ENCODE measurements at regions not wholly inside any gene's neighbourhood (a gene's known extent, or its start where the extent isn't known, plus 50 kb on each side); places are given as distances from the start of the nearest gene placed in this dataset.

DNA sequence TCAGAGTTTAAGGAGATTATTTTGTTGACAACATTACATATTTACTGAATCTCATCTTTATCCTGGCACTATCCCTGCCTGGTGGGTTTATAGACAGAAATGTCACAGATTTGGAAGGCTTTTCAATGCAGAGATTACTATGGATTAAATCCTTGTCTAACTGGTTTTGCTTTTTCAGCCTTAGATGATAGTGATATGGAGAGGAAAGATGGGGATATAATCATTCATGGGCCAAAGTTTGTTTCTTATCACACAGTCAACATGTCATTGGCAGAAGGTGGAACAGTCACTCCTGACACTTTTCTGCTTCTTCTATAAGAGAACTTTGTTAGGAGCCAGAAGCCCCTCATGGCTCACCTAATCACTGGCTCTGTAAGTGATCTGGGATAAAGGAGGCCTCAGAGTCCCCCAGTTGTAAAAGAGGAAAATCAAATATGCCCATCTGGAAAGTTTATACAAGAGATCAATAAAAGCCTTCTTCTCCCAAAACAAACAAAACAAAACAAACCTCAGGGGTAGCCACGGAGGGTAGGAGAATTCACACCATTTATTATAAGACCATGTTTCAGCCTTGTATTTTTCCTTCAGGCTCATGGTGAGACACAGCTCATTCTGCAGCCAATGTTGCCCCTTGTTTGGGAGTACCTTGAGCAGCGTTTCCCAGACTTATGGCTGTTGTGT, 101.2 kb downstream of the PCSK1 start:
- TF ChIP-seq BCL11A (tag by site-specific recombination; IDR thresholded peaks at IDR 0.05; ENCODE audit: low read depth), result no peak
- TF ChIP-seq, protein P1, sequence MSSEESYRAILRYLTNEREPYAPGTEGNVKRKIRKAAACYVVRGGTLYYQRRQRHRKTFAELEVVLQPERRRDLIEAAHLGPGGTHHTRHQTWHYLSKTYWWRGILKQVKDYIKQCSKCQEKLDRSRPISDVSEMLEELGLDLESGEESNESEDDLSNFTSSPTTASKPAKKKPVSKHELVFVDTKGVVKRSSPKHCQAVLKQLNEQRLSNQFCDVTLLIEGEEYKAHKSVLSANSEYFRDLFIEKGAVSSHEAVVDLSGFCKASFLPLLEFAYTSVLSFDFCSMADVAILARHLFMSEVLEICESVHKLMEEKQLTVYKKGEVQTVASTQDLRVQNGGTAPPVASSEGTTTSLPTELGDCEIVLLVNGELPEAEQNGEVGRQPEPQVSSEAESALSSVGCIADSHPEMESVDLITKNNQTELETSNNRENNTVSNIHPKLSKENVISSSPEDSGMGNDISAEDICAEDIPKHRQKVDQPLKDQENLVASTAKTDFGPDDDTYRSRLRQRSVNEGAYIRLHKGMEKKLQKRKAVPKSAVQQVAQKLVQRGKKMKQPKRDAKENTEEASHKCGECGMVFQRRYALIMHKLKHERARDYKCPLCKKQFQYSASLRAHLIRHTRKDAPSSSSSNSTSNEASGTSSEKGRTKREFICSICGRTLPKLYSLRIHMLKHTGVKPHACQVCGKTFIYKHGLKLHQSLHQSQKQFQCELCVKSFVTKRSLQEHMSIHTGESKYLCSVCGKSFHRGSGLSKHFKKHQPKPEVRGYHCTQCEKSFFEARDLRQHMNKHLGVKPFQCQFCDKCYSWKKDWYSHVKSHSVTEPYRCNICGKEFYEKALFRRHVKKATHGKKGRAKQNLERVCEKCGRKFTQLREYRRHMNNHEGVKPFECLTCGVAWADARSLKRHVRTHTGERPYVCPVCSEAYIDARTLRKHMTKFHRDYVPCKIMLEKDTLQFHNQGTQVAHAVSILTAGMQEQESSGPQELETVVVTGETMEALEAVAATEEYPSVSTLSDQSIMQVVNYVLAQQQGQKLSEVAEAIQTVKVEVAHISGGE (tag by site-specific recombination; conservative IDR thresholded peaks at IDR 0.05; ENCODE audit: low read depth), result no peak
- no peak for TF ChIP-seq SP7 (tag by site-specific recombination; IDR thresholded peaks at IDR 0.05)
- TF ChIP-seq, protein P2, sequence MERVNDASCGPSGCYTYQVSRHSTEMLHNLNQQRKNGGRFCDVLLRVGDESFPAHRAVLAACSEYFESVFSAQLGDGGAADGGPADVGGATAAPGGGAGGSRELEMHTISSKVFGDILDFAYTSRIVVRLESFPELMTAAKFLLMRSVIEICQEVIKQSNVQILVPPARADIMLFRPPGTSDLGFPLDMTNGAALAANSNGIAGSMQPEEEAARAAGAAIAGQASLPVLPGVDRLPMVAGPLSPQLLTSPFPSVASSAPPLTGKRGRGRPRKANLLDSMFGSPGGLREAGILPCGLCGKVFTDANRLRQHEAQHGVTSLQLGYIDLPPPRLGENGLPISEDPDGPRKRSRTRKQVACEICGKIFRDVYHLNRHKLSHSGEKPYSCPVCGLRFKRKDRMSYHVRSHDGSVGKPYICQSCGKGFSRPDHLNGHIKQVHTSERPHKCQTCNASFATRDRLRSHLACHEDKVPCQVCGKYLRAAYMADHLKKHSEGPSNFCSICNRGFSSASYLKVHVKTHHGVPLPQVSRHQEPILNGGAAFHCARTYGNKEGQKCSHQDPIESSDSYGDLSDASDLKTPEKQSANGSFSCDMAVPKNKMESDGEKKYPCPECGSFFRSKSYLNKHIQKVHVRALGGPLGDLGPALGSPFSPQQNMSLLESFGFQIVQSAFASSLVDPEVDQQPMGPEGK (tag by site-specific recombination; IDR thresholded peaks at IDR 0.05), result no peak
- no peak for TF ChIP-seq ZNF221 (tag by site-specific recombination; IDR thresholded peaks at IDR 0.05; ENCODE audit: borderline replicate concordance)
